ENCODE measurements at regions not wholly inside any gene's neighbourhood (a gene's known extent, or its start where the extent isn't known, plus 50 kb on each side); places are given as distances from the start of the nearest gene placed in this dataset.
A peak's percentile ranks its signal among the peaks of the same experiment; 100 is the strongest.

- H3K36me3 ChIP-seq (ENCODE audit: insufficient read depth, low read length): no peaks in the 10 kb centered on the region
- H3K27ac ChIP-seq: no peak overlapping the region
- H3K9me3 ChIP-seq (ENCODE audit: low read depth, low read length): no peaks in the 10 kb centered on the region
- no peak overlapping the region for H3K9ac ChIP-seq (ENCODE audit: insufficient read length)
- H3K4me3 ChIP-seq: no peak overlapping the region
- DNase-seq (ENCODE audit: low read depth, low spot score): no peak
- TF ChIP-seq FOXP2 (optimal IDR thresholded peaks at IDR 0.05; ENCODE audit: control extremely low read depth, extremely low read length, insufficient read depth) (no peak), POLR2AphosphoS5 (IDR thresholded peaks at IDR 0.05; ENCODE audit: borderline replicate concordance, low read depth, low read length) (no peak), EZH2 (IDR thresholded peaks at IDR 0.05) (no peak)
These were observed 284.5 kb upstream of the CTSO start for GRCh38 chr4:156238171-156238570.

- Histone ChIP-seq H3K4me3 (peak overlapping the region; percentile 33; the same call in 1 of the 2 replicates), H3K36me3 (ENCODE audit: insufficient read depth, low read length) (no peaks in the 10 kb centered on the region), H3K9me3 (ENCODE audit: low read depth, low read length) (no peaks in the 10 kb centered on the region), H3K9ac (ENCODE audit: insufficient read length) (no peak overlapping the region), H3K27ac (peak overlapping the region; percentile 42; the same call in 1 of the 2 replicates)
- TF ChIP-seq POLR2AphosphoS5 (IDR thresholded peaks at IDR 0.05; ENCODE audit: borderline replicate concordance, low read depth, low read length) (no peak), EZH2 (IDR thresholded peaks at IDR 0.05) (no peak), FOXP2 (optimal IDR thresholded peaks at IDR 0.05; ENCODE audit: control extremely low read depth, extremely low read length, insufficient read depth) (no peak)
- no peak for DNase-seq (ENCODE audit: low read depth, low spot score)
These were observed 283.6 kb upstream of the CTSO start for GRCh38 chr4:156237231-156237630.

- TF ChIP-seq EZH2 (IDR thresholded peaks at IDR 0.05) (no peak), POLR2AphosphoS5 (IDR thresholded peaks at IDR 0.05; ENCODE audit: borderline replicate concordance, low read depth, low read length) (no peak), FOXP2 (optimal IDR thresholded peaks at IDR 0.05; ENCODE audit: control extremely low read depth, extremely low read length, insufficient read depth) (no peak)
- Histone ChIP-seq H3K27ac (peak overlapping the region; percentile 3; the same call in 1 of the 2 replicates), H3K9me3 (ENCODE audit: low read depth, low read length) (no peaks in the 10 kb centered on the region), H3K9ac (ENCODE audit: insufficient read length) (no peak overlapping the region), H3K36me3 (ENCODE audit: insufficient read depth, low read length) (no peaks in the 10 kb centered on the region), H3K4me3 (no peak overlapping the region)
- peak; percentile 47 for DNase-seq (ENCODE audit: low read depth, low spot score)
These were observed 276.5 kb upstream of the CTSO start for GRCh38 chr4:156230176-156230575.

GRCh38 chr4:156228676-156229075, 275.0 kb upstream of the CTSO start:
- no peak for DNase-seq (ENCODE audit: low read depth, low spot score)
- Histone ChIP-seq H3K9me3 (ENCODE audit: low read depth, low read length) (no peaks in the 10 kb centered on the region), H3K9ac (ENCODE audit: insufficient read length) (no peak overlapping the region), H3K4me3 (no peak overlapping the region), H3K36me3 (ENCODE audit: insufficient read depth, low read length) (no peaks in the 10 kb centered on the region), H3K27ac (no peak overlapping the region)
- TF ChIP-seq POLR2AphosphoS5 (IDR thresholded peaks at IDR 0.05; ENCODE audit: borderline replicate concordance, low read depth, low read length): no peak
- no peak for TF ChIP-seq FOXP2 (optimal IDR thresholded peaks at IDR 0.05; ENCODE audit: control extremely low read depth, extremely low read length, insufficient read depth)
- TF ChIP-seq EZH2 (IDR thresholded peaks at IDR 0.05): no peak

- Histone ChIP-seq H3K27ac (no peak overlapping the region), H3K9me3 (ENCODE audit: low read depth, low read length) (no peaks in the 10 kb centered on the region), H3K4me3 (no peak overlapping the region), H3K36me3 (ENCODE audit: insufficient read depth, low read length) (no peaks in the 10 kb centered on the region), H3K9ac (ENCODE audit: insufficient read length) (no peak overlapping the region)
- no peak for TF ChIP-seq POLR2AphosphoS5 (IDR thresholded peaks at IDR 0.05; ENCODE audit: borderline replicate concordance, low read depth, low read length)
- no peak for DNase-seq (ENCODE audit: low read depth, low spot score)
These were observed 273.7 kb upstream of the CTSO start for GRCh38 chr4:156227321-156227720.

GRCh38 chr4:156223985-156224384, 270.3 kb upstream of the CTSO start:
- Histone ChIP-seq H3K9ac (ENCODE audit: insufficient read length) (no peak overlapping the region), H3K4me3 (no peak overlapping the region), H3K27ac (no peak overlapping the region), H3K9me3 (ENCODE audit: low read depth, low read length) (no peaks in the 10 kb centered on the region), H3K36me3 (ENCODE audit: insufficient read depth, low read length) (no peaks in the 10 kb centered on the region)
- no peak for TF ChIP-seq EZH2 (IDR thresholded peaks at IDR 0.05)
- no peak for TF ChIP-seq FOXP2 (optimal IDR thresholded peaks at IDR 0.05; ENCODE audit: control extremely low read depth, extremely low read length, insufficient read depth)
- TF ChIP-seq POLR2AphosphoS5 (IDR thresholded peaks at IDR 0.05; ENCODE audit: borderline replicate concordance, low read depth, low read length): no peak
- DNase-seq (ENCODE audit: low read depth, low spot score): no peak

GRCh38 chr4:156217236-156217635, 263.6 kb upstream of the CTSO start:
- H3K9me3 ChIP-seq (ENCODE audit: low read depth, low read length): no peaks in the 10 kb centered on the region
- H3K9ac ChIP-seq (ENCODE audit: insufficient read length): no peak overlapping the region
- no peak for TF ChIP-seq FOXP2 (optimal IDR thresholded peaks at IDR 0.05; ENCODE audit: control extremely low read depth, extremely low read length, insufficient read depth)
- TF ChIP-seq POLR2AphosphoS5 (IDR thresholded peaks at IDR 0.05; ENCODE audit: borderline replicate concordance, low read depth, low read length): no peak
- TF ChIP-seq EZH2 (IDR thresholded peaks at IDR 0.05): no peak
- no peaks in the 10 kb centered on the region for H3K36me3 ChIP-seq (ENCODE audit: insufficient read depth, low read length)
- no peak for DNase-seq (ENCODE audit: low read depth, low spot score)
- H3K27ac ChIP-seq: no peak overlapping the region
- H3K4me3 ChIP-seq: no peak overlapping the region

GRCh38 chr4:156201050-156201449, 247.4 kb upstream of the CTSO start:
- no peak for DNase-seq (ENCODE audit: low read depth, low spot score)

GRCh38 chr4:156198511-156198910, 244.8 kb upstream of the CTSO start:
- no peak overlapping the region for H3K9ac ChIP-seq (ENCODE audit: insufficient read length)
- no peak for DNase-seq (ENCODE audit: low read depth, low spot score)
- H3K9me3 ChIP-seq (ENCODE audit: low read depth, low read length): no peaks in the 10 kb centered on the region
- no peak for TF ChIP-seq EZH2 (IDR thresholded peaks at IDR 0.05)
- no peak for TF ChIP-seq POLR2AphosphoS5 (IDR thresholded peaks at IDR 0.05; ENCODE audit: borderline replicate concordance, low read depth, low read length)
- no peak for TF ChIP-seq FOXP2 (optimal IDR thresholded peaks at IDR 0.05; ENCODE audit: control extremely low read depth, extremely low read length, insufficient read depth)
- H3K36me3 ChIP-seq (ENCODE audit: insufficient read depth, low read length): no peaks in the 10 kb centered on the region
- H3K4me3 ChIP-seq: no peak overlapping the region
- H3K27ac ChIP-seq: no peak overlapping the region

More at GRCh38 chr4:156201050-156201449, 247.4 kb upstream of the CTSO start:
- H3K9ac ChIP-seq (ENCODE audit: insufficient read length): no peak overlapping the region
- no peak overlapping the region for H3K4me3 ChIP-seq
- TF ChIP-seq FOXP2 (optimal IDR thresholded peaks at IDR 0.05; ENCODE audit: control extremely low read depth, extremely low read length, insufficient read depth) (no peak), EZH2 (IDR thresholded peaks at IDR 0.05) (no peak), POLR2AphosphoS5 (IDR thresholded peaks at IDR 0.05; ENCODE audit: borderline replicate concordance, low read depth, low read length) (no peak)
- H3K36me3 ChIP-seq (ENCODE audit: insufficient read depth, low read length): no peaks in the 10 kb centered on the region
- H3K9me3 ChIP-seq (ENCODE audit: low read depth, low read length): no peaks in the 10 kb centered on the region
- no peak overlapping the region for H3K27ac ChIP-seq
